Right lung (tissue), 2 donors: ENCODE measurements at regions not wholly inside any gene's neighbourhood (a gene's known extent, or its start where the extent isn't known, plus 50 kb on each side); places are given as distances from the start of the nearest gene placed in this dataset.
"Not testable (repeated sequence)": the region's sequence is repeated elsewhere in the genome, so short reads cannot be mapped to it uniquely, and the experiment has no call there.

Experiments used
- DNase-seq, 2 donors: peaks; one replicate each; pipeline ENCODE4 v3.0.0-alpha.2; 2013

DNA sequence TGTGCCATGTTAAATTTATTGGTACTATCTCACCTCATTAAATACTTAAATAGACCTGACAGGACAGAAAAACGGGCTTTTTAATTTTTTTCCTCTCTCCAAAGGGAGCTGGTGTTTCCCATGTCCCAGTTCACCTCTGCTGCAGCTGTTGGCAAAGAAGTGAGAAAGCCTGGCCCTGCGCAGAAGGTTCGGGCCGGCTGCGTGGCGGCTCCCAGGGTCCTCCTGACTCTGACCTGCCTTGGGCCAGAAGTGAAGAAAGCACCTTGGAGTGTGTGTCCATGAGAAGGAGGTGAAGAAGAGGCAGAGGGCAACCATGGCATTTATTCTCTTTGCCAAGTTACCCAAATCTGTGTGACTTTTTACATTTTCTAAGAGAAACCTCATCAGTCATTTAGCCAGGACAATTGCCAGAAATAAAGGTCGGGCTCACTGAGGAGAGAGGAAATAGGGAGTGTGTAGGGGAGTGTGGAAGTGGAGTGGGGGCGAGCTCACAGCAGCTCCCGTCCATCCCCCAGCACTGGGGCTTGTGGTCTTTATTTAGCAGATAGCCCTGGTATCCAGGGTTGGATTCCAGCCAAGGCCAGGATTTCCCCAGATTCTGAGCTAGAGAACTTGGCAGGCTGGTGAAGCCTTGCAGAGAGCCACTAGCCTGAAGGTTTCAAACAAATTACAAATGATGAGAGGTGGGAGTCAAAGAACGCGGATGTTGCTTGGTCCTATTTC is 102.4 kb upstream of the CADM1 start:
- peak; percentile 39 to 52 for DNase-seq

DNA sequence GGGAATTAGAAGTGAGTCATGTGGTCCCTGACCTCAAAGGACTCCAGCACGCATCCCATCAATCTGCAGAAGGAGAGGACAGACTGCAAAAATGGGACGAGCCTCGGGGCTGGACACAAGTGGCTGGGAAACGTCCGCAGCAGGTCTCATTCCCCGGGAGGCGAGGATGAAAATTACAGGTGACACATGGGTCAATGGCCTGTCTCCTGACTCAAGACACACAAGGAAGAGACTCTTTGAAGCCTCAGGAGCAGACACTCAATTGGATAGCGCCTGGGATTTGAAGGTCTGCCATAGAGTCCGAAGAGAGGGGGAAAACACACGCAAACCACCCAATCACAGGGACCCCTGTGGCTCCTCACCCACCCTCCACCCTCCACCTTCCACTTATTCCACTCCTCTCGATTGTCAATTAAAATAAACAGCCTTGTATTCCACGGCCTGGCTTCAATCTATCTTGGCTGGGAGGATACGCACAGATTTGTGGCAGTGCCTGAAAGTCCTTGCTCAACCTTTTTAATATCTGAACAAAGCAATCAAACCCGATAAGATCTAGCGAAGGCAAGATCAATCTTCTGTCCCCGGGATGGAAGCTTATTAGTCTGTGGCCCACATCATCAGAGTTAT is 101.8 kb upstream of the CADM1 start:
- DNase-seq: no peak

DNA sequence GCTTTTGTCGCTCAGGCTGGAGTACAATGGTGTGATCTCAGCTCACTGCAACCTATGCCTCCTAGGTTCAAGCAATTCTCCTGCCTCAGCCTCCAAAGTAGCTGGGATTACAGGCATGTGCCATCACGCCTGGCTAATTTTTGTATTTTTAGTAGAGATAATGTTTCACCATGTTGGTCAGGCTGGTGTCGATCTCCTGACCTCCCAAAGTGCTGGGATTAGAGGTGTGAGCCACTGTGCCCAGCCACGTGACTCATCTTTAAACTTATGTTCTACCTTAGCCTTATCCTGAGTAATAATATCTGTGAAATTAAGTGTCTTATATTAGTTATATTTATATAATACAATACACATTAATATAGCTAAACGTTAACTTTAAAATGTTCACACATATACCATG is 101.2 kb upstream of the CADM1 start:
- DNase-seq: not testable (repeated sequence)

DNA sequence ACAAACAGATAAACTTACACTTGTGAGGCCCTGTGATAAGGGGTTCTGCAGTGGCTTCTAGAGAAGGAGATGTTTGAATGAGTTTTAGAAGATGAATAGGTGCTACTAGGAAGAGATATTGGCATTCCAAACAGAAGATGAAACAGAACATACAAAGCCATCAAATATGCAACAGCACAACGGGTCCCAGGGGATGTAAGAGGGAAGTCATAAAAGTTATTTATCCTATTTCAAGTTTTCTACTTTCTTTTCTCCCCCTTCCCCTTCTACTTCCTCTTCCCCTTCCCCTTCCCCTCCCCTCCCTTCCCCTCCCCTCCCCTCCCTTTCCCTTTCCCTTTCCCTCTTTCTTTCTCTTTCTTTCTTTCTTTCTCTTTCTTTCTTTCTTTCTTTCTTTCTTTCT is 94.9 kb upstream of the CADM1 start:
- no peak for DNase-seq

DNA sequence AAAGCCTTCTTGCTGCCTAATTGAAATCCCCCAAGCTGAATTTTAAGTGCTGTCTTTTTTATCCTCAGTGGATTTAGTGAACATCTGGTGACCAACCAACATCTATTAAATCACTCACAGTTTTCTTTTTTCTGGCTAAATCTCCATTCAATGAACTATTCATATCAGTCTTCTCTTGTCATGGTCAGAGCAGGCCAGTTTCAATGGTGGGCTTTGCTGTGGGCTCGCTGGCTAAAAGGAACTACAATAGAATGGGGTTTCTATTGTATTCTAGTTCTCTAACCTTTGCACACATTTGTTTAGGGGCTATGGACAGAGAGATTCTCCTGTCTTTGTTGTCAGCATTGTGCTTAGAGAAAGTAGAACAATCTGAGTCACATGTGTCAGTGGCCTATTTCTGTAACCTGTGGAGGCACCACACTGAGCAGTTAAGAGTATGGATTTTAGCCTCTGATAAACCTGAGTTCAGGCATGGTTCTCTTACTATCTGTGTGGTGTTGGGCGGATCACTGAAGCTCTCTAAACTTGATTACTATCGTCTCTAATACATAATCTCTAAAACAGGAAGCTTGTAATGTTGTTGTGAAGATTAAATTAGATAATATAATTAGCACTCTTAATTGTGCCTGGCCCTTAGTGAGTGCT is 94.2 kb upstream of the CADM1 start:
- DNase-seq: no peak

DNA sequence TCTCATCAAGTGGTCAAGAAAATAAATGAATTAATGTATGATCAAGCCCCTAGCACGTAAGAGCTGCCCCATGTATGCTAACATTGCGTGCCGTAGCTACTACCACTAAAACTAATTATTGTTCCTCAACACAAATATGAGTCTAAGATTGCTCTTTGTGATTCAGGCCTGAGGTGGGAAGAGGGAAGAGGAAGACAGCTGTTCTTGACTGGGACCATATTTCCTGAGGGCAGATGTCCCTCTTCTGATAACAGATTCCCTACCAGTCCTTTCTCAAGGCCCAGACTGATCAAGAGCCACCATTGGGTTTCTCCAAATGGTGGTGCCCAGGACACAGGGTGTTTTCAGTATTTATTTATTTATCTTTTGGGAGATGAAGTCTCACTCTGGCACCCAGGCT is 87.2 kb upstream of the CADM1 start:
- no peak for DNase-seq

DNA sequence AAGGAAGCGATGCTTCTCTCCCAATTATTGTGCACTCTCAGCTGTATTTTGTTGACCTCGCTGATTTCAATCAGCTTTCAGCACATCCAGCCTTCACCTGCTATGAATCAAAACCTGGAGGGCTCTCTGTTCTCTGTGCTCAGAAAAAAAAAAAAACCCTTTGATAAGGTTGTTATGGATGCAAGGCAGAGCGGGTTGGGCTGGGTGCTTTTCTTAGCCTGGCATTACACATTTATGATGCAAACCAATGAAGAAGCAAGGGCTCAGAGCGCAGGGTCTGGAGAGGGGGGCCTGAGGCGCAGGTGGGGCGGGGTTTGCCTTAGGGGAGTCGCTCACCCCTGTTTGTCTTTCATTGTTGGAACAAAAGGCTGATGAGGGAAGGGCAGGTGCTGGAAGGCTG is 86.0 kb upstream of the CADM1 start:
- DNase-seq: no peak

DNA sequence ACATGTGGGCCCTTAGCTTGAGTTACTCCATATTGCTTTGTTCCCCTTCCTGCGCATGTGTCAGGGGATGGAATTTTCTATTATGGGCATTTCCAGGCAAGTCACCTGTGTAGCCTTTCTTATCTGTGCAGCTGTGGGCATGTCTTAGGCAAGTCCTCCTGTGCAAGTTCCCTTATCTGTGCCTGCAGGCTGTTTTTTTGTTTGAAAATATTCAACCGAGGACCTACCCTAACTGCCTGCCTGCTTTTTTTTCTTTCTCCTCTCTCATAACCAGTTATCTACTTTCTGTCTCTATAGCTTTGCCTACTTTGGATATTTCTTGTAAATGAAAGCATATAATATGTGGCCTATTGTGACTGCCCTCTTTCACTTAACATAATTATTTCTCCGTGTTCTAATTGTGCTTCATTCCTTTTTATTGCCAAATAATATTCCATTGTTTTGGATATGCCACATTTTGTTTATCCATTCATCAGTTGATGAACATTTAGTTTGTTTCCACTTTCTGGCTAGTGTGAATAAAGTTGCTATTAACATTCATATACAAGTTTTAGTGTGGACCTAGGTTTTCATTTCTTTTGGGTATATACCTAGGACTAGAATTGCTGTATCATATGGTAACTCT is 83.6 kb upstream of the CADM1 start:
- no peak for DNase-seq

DNA sequence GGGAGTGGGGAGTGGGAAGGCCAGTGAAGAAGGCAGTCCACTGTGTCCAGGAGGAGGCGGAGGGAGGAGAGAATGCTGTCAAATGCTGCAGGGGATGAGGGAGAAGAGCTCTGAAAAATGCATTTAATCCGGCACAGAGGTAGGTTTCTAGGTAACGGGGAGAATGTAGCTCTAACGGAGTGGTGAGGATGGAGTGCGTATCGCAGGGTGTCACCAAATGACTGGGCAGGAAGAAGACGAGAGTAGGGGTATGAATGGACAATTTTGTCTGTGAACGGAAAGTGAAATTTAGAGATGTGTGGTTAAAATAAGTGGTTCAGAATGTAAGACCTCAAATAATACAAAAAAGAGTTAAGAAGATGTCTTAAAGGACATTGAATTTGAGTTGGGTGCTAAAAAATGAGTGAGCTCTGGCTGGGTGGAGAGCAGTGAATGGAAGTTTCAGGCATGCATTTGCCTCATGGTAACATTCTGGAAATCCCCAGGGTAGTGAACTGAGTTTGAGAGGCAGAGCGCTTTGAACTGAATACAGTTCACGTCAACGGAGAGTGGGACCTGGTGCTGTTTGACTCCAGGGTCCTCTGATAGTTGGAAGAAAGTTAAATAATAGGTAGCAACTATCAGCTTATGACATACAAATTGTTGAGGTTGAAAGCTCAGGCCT is 81.3 kb upstream of the CADM1 start:
- DNase-seq: no peak

DNA sequence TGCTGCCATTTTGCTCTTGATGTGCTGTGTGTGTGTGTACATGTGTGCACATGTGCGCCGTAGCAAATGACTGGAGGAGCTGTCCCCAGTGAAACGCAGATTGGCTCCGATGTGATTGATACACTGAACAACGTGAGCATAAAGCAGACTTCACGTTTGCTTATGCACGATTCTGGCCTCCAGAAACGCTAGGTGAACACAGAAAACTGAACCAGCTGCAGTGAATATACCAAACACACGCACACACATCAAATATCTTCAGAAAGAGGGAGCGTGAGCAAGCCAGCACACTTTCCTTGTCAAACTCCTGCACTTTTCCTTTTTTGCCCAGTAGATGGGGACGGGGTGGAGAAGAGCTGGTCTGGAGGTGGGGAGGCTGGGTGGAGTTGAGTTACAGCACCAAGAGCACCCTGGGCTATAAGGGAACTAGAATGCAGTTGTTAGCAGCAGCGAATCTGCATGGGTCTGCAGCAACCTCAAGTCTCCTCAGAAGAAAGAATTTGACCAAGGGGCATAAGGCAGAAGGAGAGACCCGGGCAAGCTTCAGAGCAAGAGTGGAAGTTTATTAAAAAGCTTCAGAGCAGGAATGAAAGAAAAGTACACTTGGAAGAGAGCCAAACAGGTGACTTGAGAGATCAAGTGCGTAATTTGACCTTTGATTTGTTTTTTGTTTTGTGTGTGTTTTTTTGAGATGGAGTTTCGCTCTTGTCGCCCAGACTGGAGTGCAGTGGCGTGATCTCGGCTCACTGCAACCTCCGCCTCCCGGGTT is 77.8 kb upstream of the CADM1 start:
- peak in 1 of 2 donors; percentile 7 for DNase-seq

DNA sequence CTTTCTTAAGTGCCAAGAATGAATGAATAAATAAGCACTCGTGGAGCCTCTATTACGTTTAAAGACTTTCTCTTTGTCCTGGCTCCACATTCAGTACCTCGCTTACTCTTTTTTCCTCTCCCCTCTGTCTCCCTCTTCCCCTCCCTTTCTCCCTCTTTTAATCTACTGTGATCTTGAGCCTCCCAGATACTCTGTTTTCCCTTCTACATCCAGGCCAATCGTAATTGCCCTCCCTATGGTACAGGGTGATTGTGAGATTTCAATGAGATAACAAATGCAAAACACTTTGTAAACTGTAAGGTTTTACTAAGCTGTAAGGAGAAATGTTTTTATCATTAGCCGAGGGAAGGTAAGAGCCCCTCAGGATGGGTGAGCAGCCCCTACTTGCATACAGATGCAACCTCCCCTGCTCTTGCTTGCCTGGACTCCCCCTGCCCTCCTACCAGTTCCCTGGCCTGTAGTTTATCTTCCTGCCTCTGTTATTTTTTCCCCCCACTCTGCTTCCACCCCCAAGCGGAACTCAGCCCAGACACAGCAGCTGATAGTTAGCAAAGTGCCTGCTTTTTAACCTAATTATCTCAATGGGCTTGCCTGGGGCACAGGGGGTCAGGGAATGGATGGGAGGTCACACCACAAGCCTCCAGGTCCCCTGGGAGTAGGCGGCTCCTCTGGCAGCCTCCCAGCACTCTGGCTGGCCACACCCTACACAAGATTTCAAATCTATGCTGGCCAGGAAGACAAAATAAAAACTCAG is 76.9 kb upstream of the CADM1 start:
- no peak for DNase-seq

DNA sequence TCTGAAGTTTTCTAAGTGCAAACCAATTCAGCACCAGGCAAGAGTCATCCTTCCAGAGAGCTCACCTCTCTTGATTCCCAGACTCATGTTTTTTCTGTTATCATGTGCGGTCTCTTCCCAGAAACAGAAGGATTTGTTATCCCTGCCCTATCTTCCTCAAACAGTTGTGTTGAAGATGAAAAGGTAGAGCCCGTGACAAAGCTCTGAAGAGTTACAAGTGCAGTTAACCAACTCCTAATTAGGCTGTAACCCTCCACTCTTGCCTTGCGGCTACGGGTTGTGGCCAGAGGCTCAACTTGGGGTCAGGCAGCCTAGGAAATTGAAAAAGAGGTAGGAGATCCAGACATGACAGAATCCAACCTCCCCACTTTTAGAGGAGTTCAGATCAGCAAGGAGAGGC is 76.2 kb upstream of the CADM1 start:
- DNase-seq: no peak

DNA sequence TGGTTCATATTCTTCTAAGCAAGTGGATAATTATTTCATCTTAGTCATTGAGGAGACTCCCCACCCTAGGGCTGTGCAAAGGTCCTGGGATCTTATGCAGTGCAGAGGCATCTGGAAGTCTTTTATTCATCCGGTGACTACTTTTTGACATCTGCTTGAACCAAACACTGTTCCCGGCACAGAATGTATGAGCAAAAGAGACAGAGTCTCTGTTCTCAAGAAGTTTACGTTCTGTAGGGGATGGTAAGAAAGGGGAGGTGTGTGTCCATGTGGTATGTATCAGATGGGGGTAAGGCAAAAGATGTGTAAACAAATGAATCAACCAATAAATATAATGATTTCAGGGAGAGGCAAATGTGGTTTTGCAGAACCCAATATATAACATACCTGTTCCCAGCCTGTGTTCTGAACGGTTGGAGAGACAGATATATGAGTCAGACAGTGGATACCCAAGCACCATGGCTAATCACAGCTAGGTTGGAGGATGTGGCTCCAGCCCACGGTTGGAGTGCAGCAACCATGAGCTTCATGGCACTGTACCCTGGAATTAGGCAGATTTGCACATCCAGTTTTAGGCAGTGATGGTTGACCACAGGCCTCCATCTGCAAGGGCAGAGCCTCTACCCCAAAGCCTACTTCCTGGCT is 75.1 kb upstream of the CADM1 start:
- no peak for DNase-seq

DNA sequence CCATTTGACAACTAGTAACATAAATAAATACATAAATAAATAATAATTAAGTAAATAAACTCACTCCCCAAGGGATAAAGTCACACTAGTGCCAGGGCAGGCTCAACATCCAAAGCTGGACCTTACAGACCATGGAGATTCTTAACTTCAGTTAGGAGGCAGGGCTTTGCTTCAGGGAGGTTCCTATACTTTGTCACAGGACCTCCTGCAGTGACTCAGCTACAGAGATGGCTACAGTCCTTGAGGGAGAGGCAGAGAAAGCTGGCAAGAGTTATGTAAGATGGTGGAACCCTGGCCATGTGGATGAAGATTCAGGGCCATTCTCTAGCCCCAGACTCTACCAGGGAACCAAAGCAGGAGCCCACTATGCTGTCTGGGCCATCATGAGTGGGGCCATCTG is 74.1 kb upstream of the CADM1 start:
- DNase-seq: no peak

DNA sequence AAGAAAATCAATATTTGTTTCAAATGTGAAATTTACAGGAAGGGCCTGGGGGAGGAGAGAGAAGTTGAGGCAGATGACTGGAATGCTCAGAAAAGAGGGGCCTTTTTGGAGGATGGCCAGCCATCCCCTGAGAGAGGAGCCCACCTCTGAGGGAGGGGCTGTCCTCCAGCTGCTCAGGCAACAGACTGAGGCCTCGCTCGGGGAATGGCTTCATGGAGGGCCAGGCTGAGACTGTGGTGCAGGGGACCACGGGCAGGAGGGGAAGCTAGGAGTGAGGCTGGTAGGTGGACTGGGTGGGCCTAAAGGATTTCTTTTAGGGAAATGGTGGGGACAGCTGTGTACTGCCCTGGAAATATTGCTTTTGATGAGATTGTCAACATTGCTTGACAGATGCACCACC is 73.5 kb upstream of the CADM1 start:
- DNase-seq: no peak

DNA sequence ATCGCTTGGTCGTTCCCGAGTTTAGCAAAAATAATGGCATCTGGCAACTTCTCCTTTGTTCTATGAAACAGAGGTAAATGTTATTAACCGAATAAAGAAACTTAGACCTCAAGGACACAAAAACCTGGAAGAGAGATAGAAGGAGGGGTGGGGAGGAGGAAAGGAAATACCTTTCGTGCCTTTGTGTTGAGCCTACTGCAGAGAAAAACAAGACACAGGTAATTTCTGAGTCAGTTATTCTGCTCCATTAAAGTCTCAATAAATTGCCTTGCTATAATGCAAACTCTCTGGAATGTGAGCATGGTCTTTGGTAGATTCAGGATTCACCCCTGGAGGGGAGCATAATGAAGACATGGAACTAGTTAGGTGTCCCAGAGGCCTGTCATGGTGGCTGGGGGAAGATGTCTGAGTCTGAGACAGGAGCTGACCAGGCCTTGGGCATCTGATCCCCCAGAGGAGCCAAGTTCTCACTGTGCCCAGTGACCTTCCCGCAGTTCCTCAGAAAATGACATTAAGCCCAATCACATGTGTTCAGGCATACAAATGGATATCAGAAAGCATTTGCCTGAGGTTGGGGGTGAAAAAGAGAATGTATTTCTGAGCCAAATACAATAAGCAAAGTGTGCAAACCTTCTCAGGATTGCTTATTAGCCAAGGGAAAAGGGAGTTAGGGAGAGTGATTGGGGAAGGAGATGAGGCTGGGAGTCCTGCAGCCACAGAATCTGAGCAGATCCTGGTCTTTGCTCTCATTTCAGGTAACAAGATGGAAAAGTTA is 72.6 kb upstream of the CADM1 start:
- DNase-seq: no peak

DNA sequence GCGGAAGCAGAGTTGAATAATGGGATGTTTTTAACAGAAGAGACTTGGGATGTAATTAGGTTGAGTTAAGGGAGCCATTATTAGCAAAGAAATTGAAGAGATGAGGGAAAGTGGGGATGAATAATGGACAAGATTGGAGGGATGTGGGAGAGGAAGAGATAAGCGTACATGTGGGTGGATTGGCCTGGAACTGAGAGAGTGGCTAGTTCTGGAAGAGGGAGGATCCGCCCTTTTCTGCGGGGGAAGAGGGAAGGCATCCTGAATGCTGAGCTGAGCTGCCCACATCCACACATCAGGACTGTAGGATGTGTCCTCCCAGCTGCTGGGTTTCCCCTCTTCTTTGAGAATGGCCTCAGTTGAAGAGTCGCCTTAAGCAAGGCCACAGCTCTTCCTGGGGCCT is 68.3 kb upstream of the CADM1 start:
- DNase-seq: no peak

DNA sequence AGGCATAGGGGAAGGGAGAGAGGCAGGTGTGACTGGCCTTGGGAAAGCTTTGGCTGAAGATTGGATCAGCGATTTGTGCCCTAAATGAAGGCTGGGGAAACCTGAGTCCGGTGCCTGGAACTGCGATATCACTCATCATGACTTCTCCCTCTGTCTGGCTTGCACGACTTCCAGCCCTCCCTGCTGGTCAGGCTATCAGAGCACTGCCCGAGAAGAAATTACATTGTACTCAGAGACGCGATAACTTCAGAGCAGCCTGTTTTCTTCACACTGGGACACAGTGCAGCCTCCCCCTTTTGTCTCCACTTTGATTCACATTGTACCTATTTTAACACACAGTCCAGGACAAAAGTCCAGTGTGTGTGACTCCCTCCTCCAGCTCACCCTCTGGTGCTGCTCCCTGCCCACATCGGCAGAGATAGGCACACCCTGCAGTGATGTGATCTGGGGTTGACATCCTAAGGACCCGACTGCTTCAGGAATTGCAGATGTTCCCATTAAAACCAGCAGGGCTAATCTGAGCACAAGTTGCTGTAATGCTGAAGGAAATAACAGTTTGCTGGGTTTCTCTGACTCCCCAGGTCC is 62.1 kb upstream of the CADM1 start:
- DNase-seq: no peak

DNA sequence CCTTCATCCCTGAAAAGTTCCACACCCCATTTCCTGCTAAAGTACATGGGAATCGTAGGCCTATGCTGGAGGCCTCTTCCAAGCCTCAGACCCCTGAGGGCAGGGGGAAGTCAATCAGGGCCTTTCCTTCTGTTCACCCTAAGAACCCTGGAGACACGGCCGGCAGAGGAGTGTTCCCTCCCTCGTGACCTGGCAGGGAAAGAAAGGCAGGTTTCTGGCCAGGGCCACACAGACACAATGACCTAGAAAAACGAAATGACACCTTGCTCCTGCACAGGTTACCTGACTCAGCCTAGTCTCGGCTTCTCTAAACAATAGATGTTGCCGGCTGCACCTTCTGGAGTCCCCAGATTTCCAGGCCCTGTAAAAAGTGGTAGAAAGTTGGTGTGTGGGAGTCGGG is 60.6 kb upstream of the CADM1 start:
- no peak for DNase-seq
